ENCODE measurements at regions not wholly inside any gene's neighbourhood (a gene's known extent, or its start where the extent isn't known, plus 50 kb on each side); places are given as distances from the start of the nearest gene placed in this dataset.

GRCh38 chr2:143939626-143940330 is 580.1 kb downstream of the ZEB2 start:
- H3K36me3 ChIP-seq (replicated peaks) = no peaks in the 10 kb centered on the region
- H3K27me3 ChIP-seq (replicated peaks) = no peaks in the 10 kb centered on the region
- H3K27ac ChIP-seq = no peak overlapping the region
- in situ Hi-C loops (cut with HindIII; ENCODE audit: low pct_ligation_motif_present, low sequenced_read_pairs) = no loop called here
- H3K4me3 ChIP-seq (ENCODE audit: low read depth, low read length) = no peak overlapping the region
- TF ChIP-seq CTCF (IDR thresholded peaks at IDR 0.05; ENCODE audit: low read depth, low read length, missing control alignments) = no peak
- no peak for DNase-seq

- Histone ChIP-seq H3K27me3 (replicated peaks) (no peaks in the 10 kb centered on the region), H3K27ac (no peak overlapping the region), H3K4me3 (ENCODE audit: low read depth, low read length) (peak overlapping the region; percentile 59), H3K36me3 (replicated peaks) (no peaks in the 10 kb centered on the region)
- in situ Hi-C loops (cut with HindIII; ENCODE audit: low pct_ligation_motif_present, low sequenced_read_pairs) = no loop called here
- DNase-seq = no peak
- TF ChIP-seq CTCF (IDR thresholded peaks at IDR 0.05; ENCODE audit: low read depth, low read length, missing control alignments) = no peak
These were observed 582.1 kb downstream of the ZEB2 start for GRCh38 chr2:143937723-143938350.

GRCh38 chr2:143936848-143937722 is 582.8 kb downstream of the ZEB2 start:
- no peak for TF ChIP-seq CTCF (IDR thresholded peaks at IDR 0.05; ENCODE audit: low read depth, low read length, missing control alignments)
- Histone ChIP-seq H3K36me3 (replicated peaks) (no peaks in the 10 kb centered on the region), H3K27ac (no peak overlapping the region), H3K27me3 (replicated peaks) (no peaks in the 10 kb centered on the region), H3K4me3 (ENCODE audit: low read depth, low read length) (peak overlapping the region; percentile 59)
- in situ Hi-C loops (cut with HindIII; ENCODE audit: low pct_ligation_motif_present, low sequenced_read_pairs) = no loop called here
- DNase-seq = no peak

- DNase-seq = no peak
- TF ChIP-seq CTCF (IDR thresholded peaks at IDR 0.05; ENCODE audit: low read depth, low read length, missing control alignments) = no peak
These were observed 583.4 kb downstream of the ZEB2 start for GRCh38 chr2:143936538-143936847.

GRCh38 chr2:143935482-143935752 is 584.5 kb downstream of the ZEB2 start:
- no peak overlapping the region for H3K27ac ChIP-seq
- H3K27me3 ChIP-seq (replicated peaks) = no peaks in the 10 kb centered on the region
- in situ Hi-C loops (cut with HindIII; ENCODE audit: low pct_ligation_motif_present, low sequenced_read_pairs) = no loop called here
- H3K36me3 ChIP-seq (replicated peaks) = no peaks in the 10 kb centered on the region
- H3K4me3 ChIP-seq (ENCODE audit: low read depth, low read length) = no peak overlapping the region
- DNase-seq = no peak
- TF ChIP-seq CTCF (IDR thresholded peaks at IDR 0.05; ENCODE audit: low read depth, low read length, missing control alignments) = no peak

More at GRCh38 chr2:143936538-143936847, 583.4 kb downstream of the ZEB2 start:
- Histone ChIP-seq H3K27me3 (replicated peaks) (no peaks in the 10 kb centered on the region), H3K36me3 (replicated peaks) (no peaks in the 10 kb centered on the region), H3K27ac (no peak overlapping the region), H3K4me3 (ENCODE audit: low read depth, low read length) (peak overlapping the region; percentile 59)
- in situ Hi-C loops (cut with HindIII; ENCODE audit: low pct_ligation_motif_present, low sequenced_read_pairs) = no loop called here

Measured in brain microvascular endothelial cell (primary cell).